GM12891 (cell line): ENCODE measurements at regions not wholly inside any gene's neighbourhood (a gene's known extent, or its start where the extent isn't known, plus 50 kb on each side); places are given as distances from the start of the nearest gene placed in this dataset.

ENCODE experiments used
- DNase-seq: peaks from one replicate; pipeline ENCODE4 v3.0.0; 2011; ENCODE audit warnings: low spot score; ENCODE audit not compliant: insufficient read length
- FAIRE-seq: peaks from 2 replicates; lab custom pipeline; 2011; peaks lifted over from hg19 to GRCh38; lab: Jason Lieb, UNC
- PAX5 ChIP-seq: IDR thresholded peaks from 2 replicates; pipeline ENCODE4 v1.6.1; 2011; ENCODE audit warnings: low read length, moderate library complexity, mild to moderate bottlenecking; ENCODE audit not compliant: insufficient read depth, severe bottlenecking
- POLR2A ChIP-seq: IDR thresholded peaks from 2 replicates; pipeline ENCODE4 v1.6.1; 2011; ENCODE audit warnings: low read depth, low read length, control low read depth
- POLR2AphosphoS5 ChIP-seq: IDR thresholded peaks from 2 replicates; pipeline ENCODE4 v1.6.1; 2011; ENCODE audit warnings: low read depth, low read length, control low read depth
- POU2F2 ChIP-seq: IDR thresholded peaks from 2 replicates; pipeline ENCODE4 v1.6.1; 2011; ENCODE audit warnings: low read depth, mild to moderate bottlenecking, control low read depth, low read length, moderate library complexity
- SPI1 ChIP-seq: IDR thresholded peaks from 2 replicates; pipeline ENCODE4 v1.6.1; 2011; ENCODE audit warnings: low read depth, low read length, control low read depth
- TAF1 ChIP-seq: IDR thresholded peaks from 2 replicates; pipeline ENCODE4 v1.6.1; 2011; ENCODE audit warnings: low read depth, low read length, control low read depth

GRCh38 chr5:54628050-54628449, 110.5 kb downstream of the SNX18 start:
- no peak for FAIRE-seq
- no peak for DNase-seq
- TF ChIP-seq POLR2A: no peak
- no peak for TF ChIP-seq POU2F2
- no peak for TF ChIP-seq TAF1
- TF ChIP-seq SPI1: no peak
- TF ChIP-seq POLR2AphosphoS5: no peak
- TF ChIP-seq PAX5: no peak

DNA sequence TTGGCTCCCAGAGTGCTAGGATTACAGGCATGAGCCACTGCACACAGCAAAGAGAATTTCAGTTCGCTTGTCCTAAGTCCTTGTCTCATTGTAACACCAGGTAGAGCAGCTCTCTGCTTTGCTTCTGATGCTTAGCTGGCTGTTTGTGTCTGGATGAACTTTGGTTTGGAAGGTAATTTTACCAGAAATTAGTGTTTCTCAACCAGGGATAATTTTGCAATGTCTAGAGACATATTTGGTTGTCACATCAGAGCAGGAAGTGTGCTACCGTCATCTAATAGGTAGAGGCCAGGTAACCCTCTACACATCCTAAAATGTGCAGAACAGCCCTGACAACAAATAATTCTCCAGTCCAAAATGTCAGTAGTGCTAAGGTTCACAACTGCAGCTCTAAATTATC, 108.8 kb downstream of the SNX18 start:
- TF ChIP-seq POLR2A: no peak
- TF ChIP-seq POLR2AphosphoS5: no peak
- no peak for TF ChIP-seq PAX5
- TF ChIP-seq SPI1: no peak
- TF ChIP-seq POU2F2: no peak
- TF ChIP-seq TAF1: no peak
- FAIRE-seq (no peak), DNase-seq (no peak)

DNA sequence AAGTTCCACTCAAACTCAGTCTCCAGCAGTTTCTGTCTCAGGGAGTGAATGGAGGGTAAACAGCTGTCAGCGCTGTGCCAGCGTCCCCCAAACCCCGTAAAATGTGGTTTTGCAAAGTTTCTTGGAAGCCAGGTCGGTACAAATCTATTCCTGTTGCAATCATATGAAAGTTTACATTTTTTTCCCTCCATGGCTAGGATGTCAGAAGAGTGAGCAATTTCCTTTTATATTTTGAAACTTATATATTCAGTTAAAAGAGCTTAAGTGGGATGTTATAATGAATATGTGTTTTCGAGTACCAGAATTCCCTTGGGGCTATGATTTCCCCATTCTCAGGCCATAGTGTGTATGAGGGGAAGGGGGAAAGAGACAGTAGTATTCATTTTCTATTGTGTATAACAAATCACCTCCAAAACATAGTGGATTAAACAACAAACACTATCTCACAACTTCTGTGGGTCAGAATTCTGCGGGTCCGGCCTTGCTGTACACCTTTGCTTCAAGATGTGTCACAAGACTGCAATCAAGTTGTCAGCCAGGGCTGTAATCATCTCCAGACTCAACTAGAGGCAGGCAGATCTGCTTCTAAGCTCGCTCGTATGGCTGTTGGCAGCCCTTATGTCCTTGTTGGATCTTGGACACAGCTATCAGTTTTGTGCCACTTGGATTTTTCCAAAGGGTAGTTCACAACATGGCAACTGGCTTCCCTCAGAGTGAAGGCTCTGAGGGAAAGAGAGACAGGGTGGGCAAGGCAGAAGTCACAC, 107.4 kb downstream of the SNX18 start:
- TF ChIP-seq POLR2AphosphoS5: no peak
- no peak for TF ChIP-seq SPI1
- TF ChIP-seq POU2F2: no peak
- no peak for TF ChIP-seq PAX5
- no peak for TF ChIP-seq TAF1
- TF ChIP-seq POLR2A: no peak
- FAIRE-seq: no peak
- no peak for DNase-seq

- TF ChIP-seq POU2F2 (no peak), POLR2AphosphoS5 (no peak), POLR2A (no peak), PAX5 (no peak), TAF1 (no peak), SPI1 (no peak)
- FAIRE-seq: no peak
- no peak for DNase-seq
These were observed 104.2 kb downstream of the SNX18 start for GRCh38 chr5:54621709-54622108.

DNA sequence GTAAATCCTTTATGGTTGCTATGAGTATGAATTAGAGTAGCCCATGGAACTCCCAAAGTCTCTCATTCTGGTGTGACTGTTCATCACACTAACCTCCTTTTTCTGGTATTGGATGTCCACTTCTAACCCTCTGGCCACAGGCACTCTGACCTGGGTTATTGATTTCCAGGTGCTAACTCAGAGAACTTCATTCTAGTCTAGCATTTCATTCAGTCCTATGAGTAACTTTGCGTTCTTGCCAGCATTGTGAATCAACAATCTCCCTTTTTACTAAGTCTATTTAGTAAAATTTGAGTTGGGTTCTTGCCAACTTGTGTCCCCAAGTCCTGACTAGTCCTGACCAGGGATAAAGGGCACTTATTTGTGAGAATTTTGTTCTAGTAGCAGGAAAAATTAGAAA, 103.5 kb downstream of the SNX18 start:
- FAIRE-seq (no peak), DNase-seq (no peak)
- TF ChIP-seq POLR2AphosphoS5: no peak
- no peak for TF ChIP-seq POU2F2
- TF ChIP-seq POLR2A: no peak
- TF ChIP-seq TAF1: no peak
- no peak for TF ChIP-seq PAX5
- no peak for TF ChIP-seq SPI1

DNA sequence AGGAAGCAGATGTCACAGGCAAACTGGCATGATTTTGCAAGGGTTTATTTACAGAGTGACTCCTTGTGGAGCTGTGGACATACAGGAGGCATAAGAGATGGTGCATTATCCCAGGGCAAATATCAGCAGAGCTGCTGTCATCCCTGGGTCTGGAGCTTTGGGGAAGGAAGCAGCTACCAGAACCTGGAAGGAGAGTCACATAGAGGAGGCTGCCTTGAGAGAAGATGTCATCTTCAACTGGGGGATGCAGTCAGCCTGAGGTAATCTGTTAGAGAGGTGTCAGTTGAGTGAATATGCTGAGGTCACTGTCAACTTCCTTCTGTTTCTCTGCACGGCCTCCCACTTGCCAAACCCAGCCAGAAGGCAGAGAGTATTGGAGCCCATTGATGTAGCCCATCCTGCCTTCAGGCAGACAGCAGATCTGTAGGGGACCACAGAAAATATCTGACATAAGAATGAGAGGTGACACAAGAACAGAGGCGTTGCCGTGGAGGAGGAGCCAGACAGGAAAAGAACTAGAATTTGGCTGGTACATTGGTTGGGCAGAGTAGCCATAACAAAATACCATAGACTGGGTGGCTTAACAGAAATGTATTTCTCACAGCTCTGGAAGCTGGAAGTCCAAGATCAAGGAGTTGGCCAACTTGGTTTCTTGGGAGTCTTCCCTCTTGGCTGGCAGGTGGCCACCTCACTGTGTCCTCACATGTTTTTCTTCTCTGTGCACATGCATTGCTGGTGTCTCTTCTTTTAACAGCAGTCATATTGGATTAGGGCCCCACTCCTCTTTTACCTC, 102.8 kb downstream of the SNX18 start:
- DNase-seq (no peak), FAIRE-seq (no peak)
- TF ChIP-seq TAF1 (no peak), PAX5 (no peak), SPI1 (no peak), POLR2AphosphoS5 (no peak), POLR2A (no peak), POU2F2 (no peak)

GRCh38 chr5:54619731-54620130, 102.2 kb downstream of the SNX18 start:
- no peak for FAIRE-seq
- TF ChIP-seq POU2F2 (no peak), POLR2AphosphoS5 (no peak), PAX5 (no peak), SPI1 (no peak), TAF1 (no peak), POLR2A (no peak)
- no peak for DNase-seq

DNA sequence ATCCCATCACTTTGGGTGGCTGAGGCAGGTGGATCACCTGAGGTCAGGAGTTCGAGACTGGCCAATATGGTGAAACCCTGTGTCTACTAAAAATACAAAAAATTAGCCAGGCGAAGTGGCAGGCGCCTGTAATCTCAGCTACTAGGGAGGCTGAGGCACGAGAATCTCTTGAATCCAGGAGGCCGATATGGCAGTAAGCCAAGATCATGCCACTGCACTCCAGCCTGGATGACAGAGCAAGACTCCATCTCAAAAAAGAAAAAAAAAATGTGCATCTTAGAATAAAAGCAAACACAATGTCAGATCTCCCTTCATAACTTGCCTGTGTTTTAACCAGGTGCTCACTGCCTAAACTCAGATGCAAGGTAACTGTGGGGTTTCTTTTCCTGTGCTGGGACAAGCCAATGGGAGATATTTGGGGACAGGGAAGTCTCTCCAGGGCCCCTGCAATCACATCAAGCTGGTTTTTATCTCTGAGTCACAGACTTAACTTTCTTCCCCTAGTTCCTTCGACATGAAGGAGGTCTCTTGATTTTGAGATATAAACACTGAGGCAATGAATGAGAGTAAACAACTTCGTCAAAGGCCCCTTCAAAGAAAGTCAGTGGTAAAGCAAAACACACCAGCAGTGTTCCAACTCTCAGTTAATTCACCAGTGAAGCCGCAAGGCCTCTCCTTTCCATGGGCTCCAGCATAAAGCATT, 99.1 kb downstream of the SNX18 start:
- no peak for FAIRE-seq
- no peak for DNase-seq
- TF ChIP-seq TAF1: no peak
- no peak for TF ChIP-seq SPI1
- TF ChIP-seq POLR2AphosphoS5: no peak
- no peak for TF ChIP-seq POU2F2
- no peak for TF ChIP-seq PAX5
- TF ChIP-seq POLR2A: no peak
